NCI-H345 treated with DMSO at 0.1 percent for 48 hours (cell line): ENCODE measurements at regions not wholly inside any gene's neighbourhood (a gene's known extent, or its start where the extent isn't known, plus 50 kb on each side); places are given as distances from the start of the nearest gene placed in this dataset.

Source experiments
- DNase-seq: peaks from one replicate; lab custom pipeline; 2025; ENCODE audit not compliant: unreplicated experiment; lab: John Stamatoyannopoulos, UW

GRCh38 chr11:130729678-130730300 lies 186.5 kb downstream of the SNX19 start:
- no peak for DNase-seq

GRCh38 chr11:130731401-130731800 lies 184.9 kb downstream of the SNX19 start:
- no peak for DNase-seq

DNA sequence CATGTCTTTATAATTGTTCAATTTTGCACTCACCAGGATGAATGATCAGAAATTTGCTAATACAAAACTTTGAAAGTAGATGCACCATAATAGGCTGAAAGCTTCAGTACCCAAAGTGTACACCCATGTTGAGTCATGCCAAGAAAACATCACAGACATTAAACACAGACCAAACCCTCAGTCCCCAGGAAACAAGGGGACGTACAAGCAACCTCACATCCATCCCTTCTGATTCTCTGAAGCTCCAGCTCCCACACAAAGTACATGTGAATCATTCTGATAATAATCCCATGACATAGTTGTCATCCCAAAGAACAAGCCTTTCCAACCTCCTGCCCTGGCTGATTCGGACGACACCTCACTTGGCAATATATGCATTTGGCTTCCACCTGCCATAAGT lies 183.8 kb downstream of the SNX19 start:
- no peak for DNase-seq

DNA sequence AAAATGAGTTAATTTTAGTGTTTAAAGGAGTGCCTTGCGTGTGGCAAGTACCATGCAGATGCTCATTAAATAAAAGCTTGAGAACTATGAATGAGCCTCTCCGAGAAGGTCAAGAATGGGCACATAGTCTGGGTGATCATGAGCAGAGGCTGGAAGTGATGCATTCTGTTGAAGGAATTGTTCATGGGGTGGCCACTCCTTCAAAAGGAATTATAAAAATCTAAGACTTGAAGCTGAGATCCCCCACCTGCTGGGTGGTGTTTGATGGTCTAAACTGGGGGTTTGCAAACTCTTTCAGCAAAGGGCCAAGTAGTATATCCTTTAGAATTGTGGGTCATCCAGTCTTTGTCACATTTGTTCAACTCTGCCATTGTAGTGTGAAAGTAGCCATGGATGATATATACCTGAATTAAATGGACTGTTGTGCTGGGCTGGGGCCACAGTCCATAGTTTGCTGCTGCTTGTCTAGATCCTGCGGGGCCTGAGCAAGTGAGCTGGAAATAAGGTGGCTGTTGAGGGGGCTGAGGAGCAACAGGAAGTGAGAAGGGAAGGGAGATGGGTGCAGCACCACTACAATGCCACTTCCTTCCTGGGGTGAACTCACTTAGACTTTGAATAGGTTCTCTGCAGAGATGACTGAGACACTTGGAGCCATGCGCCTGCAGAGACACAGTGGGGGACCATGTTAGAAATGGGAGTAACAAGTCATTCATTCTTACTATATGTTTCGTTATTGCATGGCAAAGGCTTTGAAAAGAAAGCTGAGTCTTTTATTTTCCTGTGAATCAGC lies 179.0 kb downstream of the SNX19 start:
- no peak for DNase-seq

DNA sequence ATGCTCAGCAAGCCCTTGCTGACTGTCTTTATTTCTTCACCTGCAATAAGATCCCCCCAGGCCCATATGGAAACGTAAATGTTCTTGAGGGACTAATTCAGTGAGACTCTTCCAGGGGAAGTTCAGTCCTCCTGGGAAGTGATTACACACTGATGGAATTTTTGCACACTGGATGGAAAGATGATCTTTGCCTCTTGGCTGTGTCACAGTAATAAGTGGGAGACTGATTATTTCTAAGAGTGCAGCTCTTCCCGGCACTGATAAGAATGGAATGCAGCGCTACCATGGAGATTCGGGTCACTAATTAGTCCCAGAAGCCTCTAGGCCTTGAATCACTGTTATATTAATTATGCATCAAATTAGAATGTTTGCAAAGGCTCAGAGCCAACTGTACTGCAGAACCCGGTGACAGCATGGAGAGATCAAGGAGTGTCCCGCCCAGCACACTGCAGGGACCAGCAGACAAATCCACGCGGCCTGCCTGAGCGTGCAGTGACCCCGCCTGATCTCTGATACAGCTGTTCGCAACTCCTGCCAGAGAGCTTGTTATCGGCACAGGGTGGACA lies 178.3 kb downstream of the SNX19 start:
- no peak for DNase-seq

DNA sequence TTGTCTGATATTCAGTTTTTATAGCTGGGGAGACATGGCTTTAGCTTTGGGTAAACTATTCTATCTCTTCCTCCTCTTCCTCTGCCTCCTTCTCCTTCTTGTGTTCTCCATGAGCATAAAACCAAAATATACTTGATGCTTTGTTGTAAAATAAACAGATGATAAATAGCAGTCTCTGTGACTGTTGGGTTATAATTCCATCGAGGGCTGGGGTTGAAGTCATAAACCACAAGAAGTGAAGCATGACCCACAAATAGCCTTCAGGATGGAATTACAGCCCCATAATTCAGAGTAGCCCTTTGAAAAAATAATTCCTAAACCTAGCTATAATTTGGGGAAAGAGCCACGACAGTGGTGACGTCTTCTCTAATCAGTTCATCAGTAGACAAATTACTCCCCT lies 177.7 kb downstream of the SNX19 start:
- DNase-seq: no peak

DNA sequence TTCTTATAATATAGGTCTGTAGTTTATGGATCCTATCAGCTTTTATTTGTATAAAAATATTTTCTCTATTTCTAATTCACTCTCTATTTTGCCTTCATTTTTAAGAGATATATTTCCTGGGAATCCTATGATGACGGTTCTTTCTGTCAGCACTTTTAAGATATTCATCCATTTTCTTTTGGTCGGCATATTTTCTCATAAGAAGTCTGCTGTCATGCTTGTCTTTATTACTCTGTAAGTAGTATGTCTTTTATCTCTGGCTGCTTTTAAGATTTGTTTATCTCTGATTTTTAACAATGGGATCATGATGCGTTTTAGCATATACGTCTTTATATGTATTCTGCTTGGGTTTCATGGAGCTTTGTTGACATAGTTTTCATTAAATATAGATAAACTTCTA lies 175.5 kb downstream of the SNX19 start:
- DNase-seq: no peak

- DNase-seq: no peak
Observed at GRCh38 chr11:130744794-130745193, 171.5 kb downstream of the SNX19 start.

- DNase-seq: no peak
Observed at GRCh38 chr11:130749216-130749615, 167.1 kb downstream of the SNX19 start.

- no peak for DNase-seq
Observed at GRCh38 chr11:130760515-130761125, 155.7 kb downstream of the SNX19 start.

GRCh38 chr11:130761560-130762220 lies 154.6 kb downstream of the SNX19 start:
- DNase-seq: no peak

DNA sequence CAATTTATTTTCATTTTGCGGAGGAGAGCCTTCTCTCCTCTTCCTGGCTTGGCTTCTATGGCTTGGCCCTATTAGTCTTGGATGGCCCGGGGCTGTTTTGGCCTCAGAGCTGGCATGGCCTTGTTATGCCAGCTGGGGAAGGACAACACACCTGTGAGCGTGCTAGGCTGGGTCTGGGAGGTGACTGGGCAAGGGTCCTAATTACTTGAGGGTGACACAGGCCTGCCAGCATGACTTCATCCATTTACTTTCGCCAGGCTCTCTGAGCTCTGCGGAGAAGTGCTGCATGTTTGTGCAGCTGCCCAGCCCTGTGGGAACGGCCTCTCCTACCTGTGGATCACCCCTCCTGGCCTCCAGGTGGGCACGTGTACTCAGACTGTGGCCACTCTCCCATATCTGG lies 153.6 kb downstream of the SNX19 start:
- DNase-seq: no peak

GRCh38 chr11:130763087-130763980 lies 152.9 kb downstream of the SNX19 start:
- DNase-seq: no peak

DNA sequence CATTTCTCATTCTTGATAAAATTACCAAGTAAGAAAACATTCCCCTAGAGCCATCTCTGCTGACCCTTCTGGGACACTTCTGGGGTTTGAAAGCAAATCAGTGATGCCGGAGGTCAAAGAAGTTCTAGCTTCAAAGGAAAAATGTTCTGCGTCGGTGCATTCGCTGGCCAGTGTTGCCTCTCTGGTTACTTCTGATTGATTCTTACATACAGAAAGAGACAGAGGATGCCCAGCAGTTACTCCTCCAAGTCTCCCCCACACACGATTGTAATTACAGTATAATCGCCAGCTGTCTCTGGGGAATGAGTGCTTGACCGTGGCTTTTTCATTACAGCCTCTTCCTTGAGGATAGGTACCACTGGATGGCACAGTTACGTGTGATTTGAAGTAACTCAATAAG lies 150.9 kb downstream of the SNX19 start:
- no peak for DNase-seq

GRCh38 chr11:130765951-130766649 lies 150.2 kb downstream of the SNX19 start:
- no peak for DNase-seq

- no peak for DNase-seq
Observed at GRCh38 chr11:130766650-130767565, 149.4 kb downstream of the SNX19 start.

- no peak for DNase-seq
Observed at GRCh38 chr11:130769782-130770535, 146.3 kb downstream of the SNX19 start.

GRCh38 chr11:130771708-130772107 lies 144.6 kb downstream of the SNX19 start:
- no peak for DNase-seq
